DND-41 (cell line): ENCODE measurements at regions not wholly inside any gene's neighbourhood (a gene's known extent, or its start where the extent isn't known, plus 50 kb on each side); places are given as distances from the start of the nearest gene placed in this dataset.

ENCODE experiments used
- EZH2 ChIP-seq: IDR thresholded peaks from 3 replicates; pipeline ENCODE4 v1.6.1; 2012; ENCODE audit warnings: borderline replicate concordance, low read depth, mild to moderate bottlenecking, moderate library complexity, low read length, inconsistent platforms; ENCODE audit not compliant: severe bottlenecking
- TF ChIP-seq, protein P1 (sequence below): IDR thresholded peaks from 2 replicates; pipeline ENCODE4 v1.5.1; 2012; ENCODE audit warnings: borderline replicate concordance, low read length, moderate library complexity, mild to moderate bottlenecking; ENCODE audit not compliant: poor library complexity, severe bottlenecking; ENCODE audit errors: extremely low read depth

DNA sequence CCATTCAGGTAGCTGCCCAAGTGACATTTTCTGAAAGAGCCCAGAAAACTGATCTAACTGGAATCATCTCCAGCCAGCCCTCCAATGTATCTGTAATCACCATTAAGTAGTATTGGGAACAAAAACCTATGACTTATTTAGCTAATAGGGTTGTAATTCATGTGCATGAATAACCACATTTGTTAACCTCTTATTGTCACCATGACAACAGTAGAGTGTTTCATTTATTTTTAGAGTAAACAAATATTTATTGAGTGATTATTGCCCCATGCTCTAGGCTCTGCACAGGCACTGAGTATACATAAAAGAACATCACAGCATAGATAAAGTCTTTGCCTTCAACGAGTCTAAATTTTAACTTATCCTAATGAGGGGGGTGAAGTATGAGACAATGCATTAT, 265.4 kb upstream of the UBE2E3 start:
- TF ChIP-seq, protein P1, sequence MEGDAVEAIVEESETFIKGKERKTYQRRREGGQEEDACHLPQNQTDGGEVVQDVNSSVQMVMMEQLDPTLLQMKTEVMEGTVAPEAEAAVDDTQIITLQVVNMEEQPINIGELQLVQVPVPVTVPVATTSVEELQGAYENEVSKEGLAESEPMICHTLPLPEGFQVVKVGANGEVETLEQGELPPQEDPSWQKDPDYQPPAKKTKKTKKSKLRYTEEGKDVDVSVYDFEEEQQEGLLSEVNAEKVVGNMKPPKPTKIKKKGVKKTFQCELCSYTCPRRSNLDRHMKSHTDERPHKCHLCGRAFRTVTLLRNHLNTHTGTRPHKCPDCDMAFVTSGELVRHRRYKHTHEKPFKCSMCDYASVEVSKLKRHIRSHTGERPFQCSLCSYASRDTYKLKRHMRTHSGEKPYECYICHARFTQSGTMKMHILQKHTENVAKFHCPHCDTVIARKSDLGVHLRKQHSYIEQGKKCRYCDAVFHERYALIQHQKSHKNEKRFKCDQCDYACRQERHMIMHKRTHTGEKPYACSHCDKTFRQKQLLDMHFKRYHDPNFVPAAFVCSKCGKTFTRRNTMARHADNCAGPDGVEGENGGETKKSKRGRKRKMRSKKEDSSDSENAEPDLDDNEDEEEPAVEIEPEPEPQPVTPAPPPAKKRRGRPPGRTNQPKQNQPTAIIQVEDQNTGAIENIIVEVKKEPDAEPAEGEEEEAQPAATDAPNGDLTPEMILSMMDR: no peak
- no peak for TF ChIP-seq EZH2
